ENCODE measurements at regions not wholly inside any gene's neighbourhood (a gene's known extent, or its start where the extent isn't known, plus 50 kb on each side); places are given as distances from the start of the nearest gene placed in this dataset.

DNA sequence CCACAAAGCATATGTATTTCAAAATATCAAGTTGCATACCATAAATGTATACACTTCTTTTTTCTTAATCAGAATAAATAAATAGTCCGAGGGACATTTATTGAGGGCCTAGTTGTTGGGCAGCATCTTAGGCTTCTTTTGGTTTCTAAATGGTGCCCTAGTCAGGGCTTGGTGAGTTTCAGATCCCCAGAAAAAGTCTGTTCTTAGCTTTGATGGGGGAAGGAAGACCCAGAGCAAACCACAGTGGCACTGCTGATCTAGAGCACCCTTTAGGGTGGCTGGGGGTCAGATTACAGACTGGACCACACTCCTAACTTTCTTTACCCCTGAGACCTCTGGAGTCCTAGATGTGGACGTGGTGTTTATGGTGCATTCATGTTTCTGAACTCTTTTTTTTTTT, 97.8 kb downstream of the C9orf152 start:
- no peak for TF ChIP-seq CTCF (IDR thresholded peaks at IDR 0.05)
- Histone ChIP-seq H2AFZ (no peak overlapping the region), H3K27ac (no peak overlapping the region), H3K79me2 (no peaks in the 10 kb centered on the region), H3K4me1 (no peaks in the 10 kb centered on the region), H3K9ac (no peak overlapping the region), H3K9me3 (ENCODE audit: control insufficient read depth, low read length) (no peaks in the 10 kb centered on the region), H3K36me3 (ENCODE audit: control insufficient read depth, insufficient read depth, low read length) (no peaks in the 10 kb centered on the region), H3K27me3 (ENCODE audit: control insufficient read depth, insufficient read depth, low read length) (no peaks in the 10 kb centered on the region), H3K4me2 (ENCODE audit: low read length) (no peak overlapping the region), H3K4me3 (ENCODE audit: low read depth, low read length) (no peak overlapping the region)

GRCh38 chr9:110111868-110112267, 96.1 kb downstream of the C9orf152 start:
- Histone ChIP-seq H3K4me3 (ENCODE audit: low read depth, low read length) (no peak overlapping the region), H3K27me3 (ENCODE audit: control insufficient read depth, insufficient read depth, low read length) (no peaks in the 10 kb centered on the region), H3K9me3 (ENCODE audit: control insufficient read depth, low read length) (no peaks in the 10 kb centered on the region), H3K9ac (no peak overlapping the region), H2AFZ (no peak overlapping the region), H3K4me2 (ENCODE audit: low read length) (no peak overlapping the region), H3K36me3 (ENCODE audit: control insufficient read depth, insufficient read depth, low read length) (no peaks in the 10 kb centered on the region), H3K79me2 (no peaks in the 10 kb centered on the region), H3K4me1 (no peaks in the 10 kb centered on the region), H3K27ac (no peak overlapping the region)
- TF ChIP-seq CTCF (IDR thresholded peaks at IDR 0.05), result no peak

GRCh38 chr9:110112792-110113191, 95.2 kb downstream of the C9orf152 start:
- H2AFZ ChIP-seq, result no peak overlapping the region
- no peak overlapping the region for H3K4me2 ChIP-seq (ENCODE audit: low read length)
- H3K27me3 ChIP-seq (ENCODE audit: control insufficient read depth, insufficient read depth, low read length), result no peaks in the 10 kb centered on the region
- no peak overlapping the region for H3K9ac ChIP-seq
- no peaks in the 10 kb centered on the region for H3K4me1 ChIP-seq
- TF ChIP-seq CTCF (IDR thresholded peaks at IDR 0.05), result no peak
- no peak overlapping the region for H3K27ac ChIP-seq
- no peaks in the 10 kb centered on the region for H3K79me2 ChIP-seq
- H3K4me3 ChIP-seq (ENCODE audit: low read depth, low read length), result no peak overlapping the region
- H3K9me3 ChIP-seq (ENCODE audit: control insufficient read depth, low read length), result no peaks in the 10 kb centered on the region
- no peaks in the 10 kb centered on the region for H3K36me3 ChIP-seq (ENCODE audit: control insufficient read depth, insufficient read depth, low read length)

GRCh38 chr9:110114086-110114858, 93.7 kb downstream of the C9orf152 start:
- peak overlapping the region; percentile 8 for H3K27ac ChIP-seq

More at GRCh38 chr9:110114086-110114858, 93.7 kb downstream of the C9orf152 start:
- Histone ChIP-seq H3K36me3 (ENCODE audit: control insufficient read depth, insufficient read depth, low read length) (no peaks in the 10 kb centered on the region), H3K4me1 (no peaks in the 10 kb centered on the region), H3K9me3 (ENCODE audit: control insufficient read depth, low read length) (no peaks in the 10 kb centered on the region), H2AFZ (no peak overlapping the region), H3K79me2 (no peaks in the 10 kb centered on the region), H3K27me3 (ENCODE audit: control insufficient read depth, insufficient read depth, low read length) (no peaks in the 10 kb centered on the region), H3K4me3 (ENCODE audit: low read depth, low read length) (no peak overlapping the region), H3K9ac (no peak overlapping the region), H3K4me2 (ENCODE audit: low read length) (no peak overlapping the region)
- TF ChIP-seq CTCF (IDR thresholded peaks at IDR 0.05), result no peak

Data from parathyroid adenoma (tissue), 2 donors.